Heart left ventricle (tissue), 16 donors: ENCODE measurements at regions not wholly inside any gene's neighbourhood (a gene's known extent, or its start where the extent isn't known, plus 50 kb on each side); places are given as distances from the start of the nearest gene placed in this dataset.
A peak's percentile ranks its signal among the peaks of the same experiment; 100 is the strongest.

Experiments
- ATAC-seq, 4 donors: fragments of 200-7000 bp; cut with Tn5 transposase; one replicate each; pipeline ENCODE4 v1.9.1; 2020 to 2022; ENCODE audit warnings: moderate library complexity in 4 of 4, mild to moderate bottlenecking in 3 of 4, moderate number of reproducible peaks in 1 of 4
- DNase-seq, 5 donors: peaks; one replicate each; pipeline ENCODE4 v3.0.0-alpha.2; 2020
- H3K27ac ChIP-seq, 12 donors: fragments of 200-600 bp; sonication (generic) in 4 of 12; one replicate each; pipeline versions ENCODE4 v1.5.0 to v1.8.0; 2016 to 2022; ENCODE audit warnings: mild to moderate bottlenecking in 2 of 12
- H3K27me3 ChIP-seq, 9 donors: fragments of 200-600 bp; sonication (generic) in 2 of 9; one replicate each; pipeline versions ENCODE4 v1.5.1 to v1.8.0; 2016 to 2022; ENCODE audit warnings: mild to moderate bottlenecking in 3 of 9
- H3K36me3 ChIP-seq, 9 donors: fragments of 200-600 bp; sonication (generic) in 2 of 9; one replicate each; pipeline versions ENCODE4 v1.5.0 to v1.8.0; 2018 to 2022; ENCODE audit warnings: mild to moderate bottlenecking in 2 of 9
- H3K4me1 ChIP-seq, 12 donors: fragments of 200-600 bp; sonication (generic) in 4 of 12; one replicate each; pipeline versions ENCODE4 v1.5.0 to v1.8.0; 2016 to 2022; ENCODE audit warnings: mild to moderate bottlenecking in 3 of 12
- H3K4me3 ChIP-seq, 12 donors: fragments of 200-600 bp; sonication (generic) in 4 of 12; one replicate each; pipeline versions ENCODE4 v1.5.0 to v1.8.0; 2017 to 2022; ENCODE audit warnings: mild to moderate bottlenecking in 9 of 12, moderate library complexity in 4 of 12
- H3K9me3 ChIP-seq, 12 donors: fragments of 200-600 bp; sonication (generic) in 4 of 12; one replicate each; pipeline versions ENCODE4 v1.5.0 to v1.8.0; 2016 to 2022; ENCODE audit warnings: mild to moderate bottlenecking in 1 of 12
- POLR2A ChIP-seq, 2 donors: fragments of 450-650 bp; IDR thresholded peaks; one replicate each; pipeline ENCODE4 v1.6.1; 2017; ENCODE audit warnings: antibody characterized with exemption in 2 of 2, mild to moderate bottlenecking in 2 of 2, moderate library complexity in 2 of 2
- WGBS, 4 donors: extraction: QIAGEN DNeasy Blood & Tissue Kit in 2 of 4; methylation state at CpG; one replicate each; pipeline versions ENCODE4 v1.1.5 to v1.1.7; 2013 to 2018; 5-methylcytosine and 5-hydroxymethylcytosine counted together
- intact Hi-C, 10 donors: fragments of 100-400 bp; cut with DNase I; formaldehyde crosslinking; loops; one replicate each; pipeline versions ENCODE4 v1.11.1 to v1.14.2; 2022
- TF ChIP-seq, protein P1 (sequence below), 12 donors: fragments of 200-600 bp; sonication (generic) in 4 of 12; IDR thresholded peaks; one replicate each; pipeline versions ENCODE4 v1.5.0 to v1.8.0; 2018 to 2022; ENCODE audit warnings: antibody characterized with exemption in 12 of 12, mild to moderate bottlenecking in 5 of 12
- donor health status: ischemic (EF 13 %, LVEDD 7.1; RV severe dilation, severe dysfunction).
- donor health status: healthy with polysubstance abuse.
- donor health status: DM: no; HTN: yes; CAD: no.
- donor health status: DM: no; HTN: no; CAD: no.
- donor health status: ischemic (EF 25% LVEDD 6.9; RV normal size, moderate dysfunction).
- donor health status: ischemic (EF 25% LVEDD 5.7; RV mildly dilated, moderate dysfunction).
- donor health status: healthy.
- donor health status: DM: yes; HTN: yes; CAD: no.
- donor health status: ischemic (EF 35%, LVEDD 5.7; RV mildly dilated, moderate dysfunction).
- donor health status: nonischemic (EF 11% LVEDD 7.7; RV severe dilation, severe dysfunction).
- donor health status: DM: yes; HTN: yes; CAD: no.
- donor health status: PGD.
- donor health status: ischemic (EF 29% LVEDD 5.4; RV normal size, mild dysfunction).
- donor health status: nonischemic (EF 23%, LVEDD 6.1; RV moderate dilation, normal function).

DNA sequence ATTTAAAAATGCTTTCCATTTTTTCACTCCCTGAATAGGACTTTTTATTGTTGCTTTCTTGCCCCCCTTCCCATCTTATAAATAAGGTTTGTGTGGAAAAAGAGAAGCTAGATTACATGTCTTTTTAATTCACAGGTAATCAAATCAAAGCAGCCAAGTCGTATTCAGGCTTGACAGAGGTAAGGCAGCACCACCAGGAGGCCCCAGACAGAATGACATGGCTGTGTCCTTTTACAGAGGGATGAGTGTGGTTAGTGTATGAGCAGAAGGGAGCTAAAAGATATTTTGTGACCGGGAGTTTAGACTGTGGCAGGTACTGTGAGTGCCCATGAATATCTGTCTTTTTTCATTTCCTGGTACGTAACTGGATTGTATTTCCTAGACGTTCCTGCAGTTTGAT, 596.1 kb downstream of the ETNK1 start:
- Histone ChIP-seq H3K36me3 (no peaks in the 10 kb centered on the region), H3K4me3 (no peak overlapping the region), H3K27me3 (no peaks in the 10 kb centered on the region), H3K9me3 (peaks cover 0 to 5% (median 0%) of the 10 kb centered on the region in 12 donors), H3K27ac (no peak overlapping the region), H3K4me1 (peaks cover 0 to 6% (median 0%) of the 10 kb centered on the region in 12 donors)
- no peak for TF ChIP-seq POLR2A (IDR thresholded peaks at IDR 0.05)
- TF ChIP-seq, protein P1, sequence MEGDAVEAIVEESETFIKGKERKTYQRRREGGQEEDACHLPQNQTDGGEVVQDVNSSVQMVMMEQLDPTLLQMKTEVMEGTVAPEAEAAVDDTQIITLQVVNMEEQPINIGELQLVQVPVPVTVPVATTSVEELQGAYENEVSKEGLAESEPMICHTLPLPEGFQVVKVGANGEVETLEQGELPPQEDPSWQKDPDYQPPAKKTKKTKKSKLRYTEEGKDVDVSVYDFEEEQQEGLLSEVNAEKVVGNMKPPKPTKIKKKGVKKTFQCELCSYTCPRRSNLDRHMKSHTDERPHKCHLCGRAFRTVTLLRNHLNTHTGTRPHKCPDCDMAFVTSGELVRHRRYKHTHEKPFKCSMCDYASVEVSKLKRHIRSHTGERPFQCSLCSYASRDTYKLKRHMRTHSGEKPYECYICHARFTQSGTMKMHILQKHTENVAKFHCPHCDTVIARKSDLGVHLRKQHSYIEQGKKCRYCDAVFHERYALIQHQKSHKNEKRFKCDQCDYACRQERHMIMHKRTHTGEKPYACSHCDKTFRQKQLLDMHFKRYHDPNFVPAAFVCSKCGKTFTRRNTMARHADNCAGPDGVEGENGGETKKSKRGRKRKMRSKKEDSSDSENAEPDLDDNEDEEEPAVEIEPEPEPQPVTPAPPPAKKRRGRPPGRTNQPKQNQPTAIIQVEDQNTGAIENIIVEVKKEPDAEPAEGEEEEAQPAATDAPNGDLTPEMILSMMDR (IDR thresholded peaks at IDR 0.05) = peak in 3 of 12 donors; percentile 4 to 14 (median 12)
- intact Hi-C loops = no loop called here
- 61 to 66% (median 65%) methylated on average over 4 of the region's 4 CpGs for WGBS, 4 donors
- DNase-seq = no peak
- ATAC-seq = no peak

DNA sequence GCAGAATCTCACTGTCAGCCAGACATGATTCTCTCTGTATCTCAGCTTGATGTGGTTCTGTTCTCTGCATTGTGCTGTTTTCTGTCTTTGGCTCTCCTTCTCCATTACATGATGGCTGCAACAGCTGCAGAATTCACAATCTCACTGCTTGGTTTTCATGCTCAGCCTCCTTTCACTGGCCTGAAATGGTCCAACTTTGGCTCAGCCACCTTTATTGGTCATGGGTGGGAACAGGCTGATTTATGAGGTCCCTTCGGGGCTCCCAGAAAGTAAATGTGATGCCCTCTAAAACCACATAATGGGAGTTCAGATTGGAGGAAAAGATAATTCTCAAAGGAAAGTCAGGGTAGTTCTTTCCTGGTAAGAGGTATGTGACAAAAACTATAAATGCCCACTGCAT, 597.0 kb downstream of the ETNK1 start:
- Histone ChIP-seq H3K9me3 (no peaks in the 10 kb centered on the region), H3K27ac (no peak overlapping the region), H3K4me3 (no peak overlapping the region), H3K27me3 (no peaks in the 10 kb centered on the region), H3K4me1 (peaks cover 0 to 6% (median 0%) of the 10 kb centered on the region in 12 donors), H3K36me3 (no peaks in the 10 kb centered on the region)
- intact Hi-C loops = no loop called here
- no peak for DNase-seq
- no peak for TF ChIP-seq POLR2A (IDR thresholded peaks at IDR 0.05)
- TF ChIP-seq, protein P1 (IDR thresholded peaks at IDR 0.05) = no peak
- ATAC-seq = no peak
- 67 to 79% (median 76%) methylated on average over 1 of the region's 1 CpG for WGBS, 4 donors

DNA sequence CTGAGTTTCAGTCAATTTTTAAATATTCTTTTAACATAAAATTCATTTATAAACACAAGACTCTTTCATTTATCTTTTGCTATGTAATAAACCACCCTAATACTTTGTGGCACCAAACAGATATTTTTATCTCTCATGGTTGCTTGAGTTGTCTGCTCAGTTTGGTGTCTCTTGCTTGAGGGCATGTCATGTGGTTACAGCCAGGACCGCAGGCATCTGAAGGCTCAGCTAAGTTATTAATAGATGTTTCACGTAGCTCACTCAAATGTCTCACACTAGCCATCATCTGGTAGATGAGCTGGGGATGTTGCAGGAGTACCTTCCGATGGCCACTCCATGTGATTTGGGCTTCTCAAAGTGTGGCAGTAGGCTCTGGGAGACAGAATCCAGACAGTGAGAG, 597.8 kb downstream of the ETNK1 start:
- no peaks in the 10 kb centered on the region for H3K27me3 ChIP-seq
- intact Hi-C loops = no loop called here
- no peak overlapping the region for H3K4me3 ChIP-seq
- peaks cover 0 to 7% (median 0%) of the 10 kb centered on the region in 12 donors for H3K4me1 ChIP-seq
- H3K9me3 ChIP-seq = no peaks in the 10 kb centered on the region
- DNase-seq (peak in 1 of 5 donors; percentile 24), ATAC-seq (peak in 3 of 4 donors; percentile 42 to 67 (median 54))
- 33 to 58% (median 41%) methylated on average over 3 of the region's 3 CpGs for WGBS, 4 donors
- TF ChIP-seq, protein P1 (IDR thresholded peaks at IDR 0.05) = no peak
- TF ChIP-seq POLR2A (IDR thresholded peaks at IDR 0.05) = no peak
- no peaks in the 10 kb centered on the region for H3K36me3 ChIP-seq
- H3K27ac ChIP-seq = no peak overlapping the region

DNA sequence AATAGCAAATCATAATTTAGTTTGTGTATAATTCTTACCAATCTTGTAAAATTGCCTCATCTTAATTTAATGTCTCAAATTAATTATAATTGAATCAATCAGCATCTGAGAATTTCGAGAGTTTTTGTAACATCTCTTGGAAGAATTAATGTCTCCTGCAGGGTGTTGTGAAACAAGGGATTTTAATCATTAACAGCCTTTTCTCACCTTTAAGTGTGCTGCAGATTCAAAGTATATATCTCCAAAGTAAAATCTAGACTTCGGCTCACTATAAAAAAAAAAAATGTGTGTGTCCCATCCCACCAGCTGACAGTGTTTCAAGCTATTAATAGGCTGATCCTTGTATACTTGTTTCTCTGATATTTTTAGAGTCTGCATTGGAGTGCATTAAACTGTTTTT, 603.1 kb downstream of the ETNK1 start:
- ATAC-seq = no peak
- Histone ChIP-seq H3K36me3 (no peaks in the 10 kb centered on the region), H3K27me3 (no peaks in the 10 kb centered on the region), H3K27ac (peak overlapping the region in 1 of 12 donors; percentile 5), H3K9me3 (no peaks in the 10 kb centered on the region), H3K4me3 (no peak overlapping the region), H3K4me1 (peaks cover 0 to 13% (median 0%) of the 10 kb centered on the region in 12 donors)
- WGBS, 4 donors = 37 to 48% (median 37%) methylated on average over 2 of the region's 2 CpGs
- DNase-seq = no peak
- TF ChIP-seq POLR2A (IDR thresholded peaks at IDR 0.05) = no peak
- TF ChIP-seq, protein P1 (IDR thresholded peaks at IDR 0.05) = no peak
- intact Hi-C loops = no loop called here
